ENCODE measurements at regions not wholly inside any gene's neighbourhood (a gene's known extent, or its start where the extent isn't known, plus 50 kb on each side); places are given as distances from the start of the nearest gene placed in this dataset.
A peak's percentile ranks its signal among the peaks of the same experiment; 100 is the strongest.
"Not testable (repeated sequence)": the region's sequence is repeated elsewhere in the genome, so short reads cannot be mapped to it uniquely, and the experiment has no call there.

DNA sequence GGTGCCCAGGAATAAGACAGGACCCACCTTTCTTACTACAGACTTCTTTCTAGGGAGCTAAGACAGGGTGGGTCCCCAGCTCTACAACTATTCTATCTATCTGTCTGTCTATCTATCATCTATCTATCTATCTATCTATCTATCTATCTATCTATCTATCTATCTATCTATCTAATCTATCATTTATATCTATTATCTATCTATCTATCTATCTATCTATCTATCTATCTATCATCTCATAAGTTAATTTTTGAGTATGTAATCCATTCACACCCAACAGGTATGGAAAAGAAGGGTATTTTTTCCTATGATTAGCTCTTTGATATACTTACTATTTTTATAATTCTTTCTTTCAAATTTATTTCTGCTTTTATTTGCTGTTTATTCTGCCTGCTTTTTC lies 55.9 kb downstream of the BAMBI start:
- DNase-seq (ENCODE audit: low spot score) = no peak

DNA sequence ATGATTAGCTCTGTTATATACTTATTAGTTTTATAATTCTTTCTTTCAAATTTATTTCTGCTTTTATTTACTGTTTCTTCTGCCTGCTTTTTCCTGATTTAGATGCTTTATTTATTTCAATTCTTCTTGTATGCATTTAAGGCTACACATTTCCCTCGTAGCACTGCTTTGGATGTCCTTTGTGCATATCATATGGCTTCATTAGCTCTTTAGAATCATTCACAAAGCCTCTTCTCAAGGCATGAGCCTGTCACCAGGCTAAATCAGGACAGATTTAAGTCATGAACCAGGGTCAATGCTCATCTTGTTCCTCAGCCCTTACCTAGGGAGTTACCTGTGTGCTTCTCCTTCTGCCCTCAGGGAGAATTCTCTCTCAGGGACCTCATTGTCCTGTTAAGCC lies 56.3 kb downstream of the BAMBI start:
- no peak for DNase-seq (ENCODE audit: low spot score)

DNA sequence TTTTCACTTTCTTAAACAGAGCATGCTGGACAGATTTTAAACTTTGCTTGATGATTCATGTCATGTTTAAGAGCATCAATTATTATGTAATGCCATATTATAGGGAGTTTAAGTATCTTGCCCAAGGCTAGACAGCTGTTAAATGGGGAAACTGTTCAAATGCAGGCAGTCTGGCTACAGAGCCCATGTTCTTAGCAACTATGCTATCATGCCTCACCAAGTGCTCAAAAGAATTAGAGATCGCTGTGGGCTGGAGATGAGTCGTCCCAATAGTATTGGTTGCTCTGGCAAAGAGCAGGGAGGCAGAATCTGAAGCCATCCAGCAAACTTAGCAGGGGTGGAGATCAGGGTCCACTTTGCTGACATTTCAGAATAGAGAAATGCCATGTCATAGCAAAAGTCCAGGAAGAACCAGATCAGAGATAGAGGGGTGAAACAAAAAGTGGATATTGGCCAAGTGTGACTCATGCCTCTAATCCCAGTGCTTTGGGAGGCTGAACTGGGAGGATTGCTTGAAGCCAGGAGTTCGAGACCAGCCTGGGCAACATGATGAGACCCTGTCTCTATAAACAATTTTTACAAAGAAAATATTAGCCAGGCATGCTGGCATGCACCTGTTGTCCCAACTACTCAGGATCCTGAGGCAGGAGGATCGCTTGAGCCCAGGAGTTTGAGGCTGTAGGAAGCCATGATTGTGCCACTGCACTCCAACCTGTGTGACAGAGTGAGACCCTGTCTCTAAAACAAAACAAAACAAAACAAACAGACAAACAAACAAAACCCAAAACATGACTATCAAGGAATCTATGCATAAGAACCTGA lies 57.8 kb downstream of the BAMBI start:
- peak; percentile 42 for DNase-seq (ENCODE audit: low spot score)

DNA sequence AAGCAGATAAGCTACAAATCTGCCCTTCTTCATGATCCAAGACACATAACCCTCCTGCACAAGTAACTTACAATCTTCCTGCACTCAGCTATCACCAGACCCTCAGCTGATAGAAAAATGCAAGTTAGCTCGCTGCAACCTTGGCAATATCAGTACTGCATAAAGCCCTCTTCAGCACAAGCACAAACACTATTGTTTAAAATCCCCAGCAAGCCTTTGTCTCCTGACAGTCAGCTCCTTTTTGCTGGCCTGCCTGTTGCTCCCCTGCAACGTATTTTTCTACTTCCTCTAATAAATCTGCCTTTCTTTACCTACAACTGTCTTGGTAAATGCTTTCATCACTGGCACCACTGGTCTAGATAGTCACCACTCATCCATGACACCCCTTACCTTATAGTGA lies 59.8 kb downstream of the BAMBI start:
- no peak for DNase-seq (ENCODE audit: low spot score)

DNA sequence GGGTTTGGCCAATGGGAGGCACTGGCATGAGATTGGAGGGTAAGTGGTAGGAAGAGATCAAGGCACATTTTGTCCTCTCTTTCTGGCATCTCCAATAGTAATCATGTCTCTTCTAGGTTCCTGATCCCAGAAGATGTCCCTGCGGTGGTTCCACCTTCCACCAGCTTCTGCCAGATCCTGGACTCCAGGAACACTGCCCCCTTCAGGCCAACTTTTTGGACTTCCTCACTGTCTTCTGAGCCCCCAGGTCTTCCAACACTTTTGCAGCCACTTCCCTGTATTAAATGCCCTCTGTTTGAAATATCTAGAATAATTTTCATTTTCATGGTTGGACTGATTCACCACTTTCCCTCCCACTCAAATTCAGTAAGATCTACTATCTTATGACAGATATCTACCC lies 60.9 kb downstream of the BAMBI start:
- no peak for DNase-seq (ENCODE audit: low spot score)

DNA sequence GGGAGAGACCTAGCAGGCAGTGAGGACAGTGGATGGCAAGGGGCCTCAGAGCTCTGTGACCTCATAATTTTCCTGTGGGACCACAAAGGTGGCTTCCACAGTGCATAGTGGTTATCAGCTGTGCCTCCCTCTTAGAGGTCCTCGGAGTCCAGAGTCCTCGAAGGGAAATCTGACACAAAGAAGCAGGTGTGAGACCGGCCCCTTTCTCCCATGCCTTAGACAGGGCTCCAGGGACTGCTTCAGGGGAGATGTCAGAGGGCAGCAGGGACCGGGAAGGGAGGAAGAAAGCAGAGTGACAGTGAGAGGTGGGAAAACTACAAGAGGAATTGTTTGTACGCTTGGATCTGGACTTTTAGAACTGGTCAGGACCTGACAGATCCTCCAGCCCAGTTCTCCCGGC lies 66.3 kb downstream of the BAMBI start:
- no peak for DNase-seq (ENCODE audit: low spot score)

DNA sequence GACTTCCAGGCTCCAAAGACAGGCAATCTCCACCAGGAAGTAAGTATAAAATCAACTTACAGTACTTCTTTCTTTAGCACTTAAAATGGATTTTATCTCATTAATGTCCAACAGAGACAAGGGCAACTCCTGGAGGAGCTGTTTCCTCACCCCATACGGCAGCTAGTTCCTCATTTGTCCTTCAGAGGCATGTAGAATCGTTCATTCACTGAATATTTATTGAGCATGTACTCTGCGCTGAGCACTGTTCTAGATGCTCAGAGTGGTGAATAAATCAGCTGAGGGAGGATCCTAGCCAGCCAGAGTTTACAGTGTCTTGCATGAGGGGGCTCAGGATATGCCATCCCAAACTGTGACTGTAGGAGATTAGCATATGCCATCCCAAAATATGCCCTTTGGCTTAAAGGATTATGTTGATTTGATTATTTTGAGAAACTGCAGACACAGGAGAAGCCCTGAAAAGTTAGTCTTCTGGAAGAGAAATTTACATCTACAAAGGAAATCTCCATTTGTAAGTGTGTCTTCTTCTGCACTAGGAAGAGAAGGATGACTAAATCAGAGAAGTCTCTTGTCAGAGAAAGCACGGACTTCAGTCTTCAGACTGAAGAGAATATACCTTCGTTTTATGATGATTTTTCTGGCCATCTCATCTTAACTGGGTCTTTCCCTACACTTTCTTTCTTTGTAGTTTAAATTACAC lies 66.9 kb downstream of the BAMBI start:
- DNase-seq (ENCODE audit: low spot score) = no peak

DNA sequence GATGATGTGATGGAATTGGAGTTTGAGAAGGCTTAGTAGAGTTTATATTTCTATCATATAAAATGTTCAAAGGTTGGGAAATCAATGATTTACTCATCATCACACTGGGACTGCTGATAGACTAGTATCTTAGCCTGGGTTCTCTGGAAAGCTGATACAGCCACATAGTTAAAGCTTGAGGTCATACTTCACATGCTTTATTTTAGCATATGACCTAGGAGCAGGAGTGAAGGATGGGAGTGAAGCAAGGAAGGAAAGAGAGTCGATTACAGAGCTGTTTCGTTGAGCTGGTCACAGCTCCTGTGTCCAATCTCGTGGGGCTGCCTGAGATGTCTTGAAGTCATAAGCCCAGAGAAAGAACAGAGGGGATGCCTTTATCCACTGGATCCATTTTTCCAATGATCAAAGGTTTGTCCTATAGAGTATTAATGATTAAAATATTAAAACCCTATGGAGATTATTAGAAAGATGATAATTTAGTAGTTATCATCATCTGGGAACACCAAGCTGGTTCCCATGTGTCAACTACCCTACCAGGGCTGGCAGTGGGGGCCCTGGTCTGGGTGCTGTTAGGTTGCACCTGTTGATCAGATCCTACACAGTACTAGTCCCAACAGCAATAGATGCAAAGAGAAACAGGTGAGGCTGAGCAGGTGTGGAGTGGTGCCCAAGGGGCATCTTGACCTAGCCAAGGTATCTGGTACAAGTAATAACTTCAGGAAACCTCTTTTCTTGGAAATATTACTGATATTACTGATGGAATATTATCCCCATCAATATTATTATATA lies 77.8 kb downstream of the BAMBI start:
- DNase-seq (ENCODE audit: low spot score) = no peak

DNA sequence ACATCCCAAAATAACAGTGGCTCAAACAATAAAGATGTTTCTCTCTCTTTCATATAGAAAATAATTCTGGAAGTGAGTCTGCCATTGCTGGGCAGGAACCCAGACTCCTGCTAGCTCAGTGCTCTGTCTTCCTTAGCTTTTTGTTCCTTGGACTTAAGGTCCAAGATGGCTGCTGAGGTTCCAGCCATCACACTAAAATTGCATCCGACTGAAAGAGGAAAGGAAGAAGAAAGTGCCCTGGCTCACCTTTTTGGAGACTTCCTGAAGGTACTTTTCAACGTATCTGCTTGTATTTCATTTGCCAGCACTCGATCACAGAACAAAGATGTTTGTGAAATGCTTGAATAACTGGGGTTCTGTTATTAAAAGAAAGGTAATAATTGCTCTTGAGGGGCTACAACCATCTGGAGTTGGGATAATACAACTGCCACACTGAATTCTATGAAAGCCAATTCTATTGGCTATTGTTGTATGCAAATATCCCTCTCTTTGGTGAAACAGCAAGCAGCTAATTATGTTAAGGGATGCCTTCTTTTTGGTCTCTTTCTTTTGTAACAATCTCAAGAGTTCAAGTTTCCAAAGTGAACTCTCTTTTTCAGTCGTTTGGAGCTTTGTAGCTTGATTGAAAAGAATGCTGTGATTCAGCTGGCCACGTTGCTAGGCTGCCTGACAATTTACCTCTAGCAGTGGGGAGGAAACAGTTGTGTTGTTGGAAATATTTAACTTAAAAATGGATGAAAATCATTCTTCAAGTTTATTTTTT lies 83.9 kb downstream of the BAMBI start:
- DNase-seq (ENCODE audit: low spot score) = no peak

DNA sequence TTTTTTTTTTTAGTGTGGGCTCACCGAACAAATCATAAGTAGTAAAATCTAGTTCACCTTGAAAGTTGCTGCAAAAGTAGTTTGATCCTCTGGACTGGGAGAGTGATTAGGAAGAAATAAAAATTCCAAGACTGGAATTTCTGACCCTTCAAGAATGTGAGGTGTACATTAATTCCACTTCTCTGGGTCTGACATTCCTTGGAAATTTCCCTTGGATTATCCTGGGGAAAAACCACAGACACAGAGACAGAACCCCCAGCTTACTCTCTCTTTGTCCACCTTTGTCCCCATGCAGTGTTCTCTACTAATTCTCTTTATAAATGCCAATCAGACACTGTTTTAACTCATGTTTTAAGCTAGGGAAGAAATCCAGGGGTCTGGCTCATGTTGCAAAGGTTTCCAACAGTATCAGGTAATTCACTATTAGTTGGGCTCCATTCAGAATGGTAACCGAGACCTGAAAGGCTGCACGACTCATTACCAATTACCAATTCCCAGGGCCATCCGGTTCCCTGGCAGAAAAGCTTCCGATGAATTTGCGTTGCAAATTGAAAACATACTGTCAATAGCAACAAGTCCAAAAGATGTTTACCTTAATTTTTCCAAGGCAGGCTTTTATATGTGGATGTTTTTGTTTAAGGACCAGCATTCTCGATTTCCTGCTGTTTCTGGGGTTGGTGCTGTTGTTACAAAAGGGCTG lies 86.3 kb downstream of the BAMBI start:
- no peak for DNase-seq (ENCODE audit: low spot score)

DNA sequence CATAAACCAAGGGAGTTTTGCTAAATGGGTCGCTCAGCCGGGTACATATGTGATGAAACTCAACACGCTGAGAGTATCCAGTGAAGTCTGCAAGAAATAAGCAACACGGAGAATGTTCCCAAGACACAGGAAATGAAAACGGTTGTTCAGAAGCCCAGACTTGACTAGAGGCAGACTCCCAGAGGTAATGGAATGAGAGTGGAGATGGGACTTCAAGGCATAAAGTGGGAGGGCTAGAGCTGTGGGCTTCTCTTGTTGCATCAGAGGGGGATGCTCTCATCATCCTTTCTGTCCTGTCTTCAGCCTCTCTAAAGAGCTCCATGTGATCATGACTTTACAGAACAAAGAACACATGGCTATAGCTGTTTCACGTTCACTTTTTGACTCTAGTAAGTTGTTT lies 88.3 kb downstream of the BAMBI start:
- DNase-seq (ENCODE audit: low spot score) = no peak

DNA sequence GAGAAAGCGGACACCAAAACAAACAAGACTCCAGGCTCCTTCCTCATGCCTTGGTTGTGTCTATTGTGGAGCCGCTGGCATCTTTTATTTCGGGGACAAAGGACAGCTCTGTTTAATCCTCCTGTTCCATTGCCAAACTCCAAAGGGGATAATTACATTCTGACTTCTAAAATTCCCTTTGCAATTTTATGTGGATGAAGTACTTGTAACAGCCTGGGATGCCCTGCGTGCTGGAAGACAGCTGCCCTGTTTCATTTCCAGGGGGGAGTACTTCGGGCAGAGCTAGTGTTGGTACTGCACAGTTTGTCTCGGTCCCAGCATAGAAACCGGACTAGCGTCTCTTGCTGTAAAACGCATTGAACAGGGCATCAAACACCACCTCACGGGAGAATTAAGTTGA lies 90.9 kb downstream of the BAMBI start:
- DNase-seq (ENCODE audit: low spot score) = no peak

DNA sequence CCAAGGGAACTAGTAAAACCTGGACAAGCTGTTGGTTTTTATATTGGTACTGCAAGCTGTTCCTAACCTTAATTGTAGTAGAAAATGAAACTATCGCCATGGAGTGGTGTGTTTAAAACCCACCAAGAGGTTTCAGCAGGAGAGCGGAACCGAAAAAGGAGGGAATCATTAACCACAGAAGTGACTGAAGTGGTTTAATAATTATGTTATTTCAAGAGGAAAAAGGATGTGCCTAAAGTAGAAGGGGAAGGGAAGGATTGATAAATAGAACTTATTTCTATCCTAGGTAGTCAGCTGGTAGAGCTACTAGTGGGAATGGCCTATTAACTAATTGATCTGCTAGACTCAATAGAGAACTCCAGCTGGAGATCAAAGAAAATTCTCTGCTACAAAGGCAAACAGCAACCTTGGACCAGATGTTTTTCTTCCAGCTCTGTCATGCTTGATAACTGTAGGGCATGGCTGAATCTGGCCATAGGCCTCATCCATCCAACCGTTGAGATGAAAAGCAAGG lies 91.8 kb downstream of the BAMBI start:
- no peak for DNase-seq (ENCODE audit: low spot score)

DNA sequence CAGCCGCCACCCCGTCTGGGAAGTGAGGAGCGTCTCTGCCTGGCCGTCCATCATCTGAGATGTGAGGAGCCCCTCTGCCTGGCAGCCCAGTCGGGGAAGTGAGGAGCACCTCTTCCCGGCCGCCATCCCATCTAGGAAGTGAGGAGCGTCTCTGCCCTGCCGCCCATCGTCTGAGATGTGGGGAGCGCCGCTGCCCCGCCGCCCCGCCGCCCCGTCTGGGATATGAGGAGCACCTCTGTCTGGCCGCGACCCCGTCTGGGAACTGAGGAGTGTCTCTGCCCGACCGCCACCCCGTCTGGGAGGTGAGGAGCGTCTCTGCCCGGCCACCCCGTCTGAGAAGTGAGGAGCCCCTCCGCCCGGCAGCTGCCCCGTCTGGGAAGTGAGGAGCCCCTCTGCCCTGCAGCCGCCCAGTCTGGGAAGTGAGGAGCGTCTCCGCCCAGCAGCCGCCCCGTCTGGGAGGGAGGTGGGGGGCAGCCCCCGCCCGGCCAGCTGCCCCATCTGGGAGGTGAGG lies 94.3 kb downstream of the BAMBI start:
- not testable (repeated sequence) for DNase-seq (ENCODE audit: low spot score)

DNA sequence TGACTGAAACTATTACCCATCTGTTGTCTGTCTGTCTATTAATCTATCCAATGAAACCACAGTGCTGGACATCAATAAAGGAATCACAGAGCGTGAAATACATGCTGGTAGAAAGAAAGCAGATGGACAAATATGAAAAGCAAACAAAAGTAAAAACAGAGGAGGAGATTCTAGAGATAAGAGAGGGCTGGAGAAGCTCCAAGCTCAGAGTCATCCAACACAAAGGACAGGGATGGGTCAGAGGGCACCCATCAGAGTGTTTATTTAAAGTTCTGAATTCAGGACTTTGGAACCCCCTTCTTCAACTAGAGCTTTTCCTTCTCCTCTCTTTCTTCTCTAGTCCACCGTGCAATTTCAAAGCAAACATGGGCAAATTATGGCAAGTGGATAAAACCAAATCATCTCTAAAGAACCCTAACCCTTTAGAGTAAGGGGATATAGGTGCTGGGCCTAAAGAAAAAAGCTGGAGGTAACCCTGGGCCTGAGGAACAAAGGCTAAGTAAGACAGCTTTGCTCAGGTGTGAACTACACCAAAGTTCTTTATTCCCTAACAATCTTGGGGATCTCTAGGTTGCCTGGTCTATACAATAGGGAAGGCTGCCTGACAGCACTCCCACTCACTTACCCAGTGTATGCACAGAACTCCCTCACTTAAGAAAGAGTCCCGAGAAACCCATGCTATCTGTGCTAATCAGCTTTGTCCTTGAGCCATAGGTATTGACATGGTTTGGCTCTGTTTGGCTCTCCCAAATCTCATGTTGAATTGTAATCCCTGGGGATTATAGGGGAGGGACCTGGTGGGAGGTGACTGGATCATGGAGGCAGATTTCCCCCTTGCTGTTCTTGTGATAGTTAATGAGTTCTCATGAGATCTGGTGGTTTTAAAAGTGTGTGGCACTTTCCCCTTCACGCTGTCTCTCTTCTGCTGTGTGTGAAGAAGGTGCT lies 97.0 kb downstream of the BAMBI start:
- no peak for DNase-seq (ENCODE audit: low spot score)

DNA sequence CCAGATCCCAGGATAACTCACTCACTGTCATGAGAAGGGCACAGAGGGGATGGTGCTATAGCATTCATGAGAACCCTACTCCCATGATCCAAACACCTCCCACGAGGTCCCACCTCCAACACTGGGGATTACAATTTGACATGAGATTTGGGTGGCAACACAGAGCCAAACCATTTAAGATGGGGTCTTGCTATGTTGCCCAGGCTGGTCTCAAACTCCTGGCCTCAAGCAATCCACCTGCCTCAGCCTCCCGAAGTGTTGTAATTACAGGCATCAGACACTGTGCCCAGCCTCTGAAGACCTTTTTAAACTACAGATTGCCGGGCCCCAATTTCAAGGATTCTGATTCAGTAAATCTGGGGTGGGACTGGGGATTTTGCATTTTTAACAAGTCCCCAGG lies 98.5 kb downstream of the BAMBI start:
- no peak for DNase-seq (ENCODE audit: low spot score)

DNA sequence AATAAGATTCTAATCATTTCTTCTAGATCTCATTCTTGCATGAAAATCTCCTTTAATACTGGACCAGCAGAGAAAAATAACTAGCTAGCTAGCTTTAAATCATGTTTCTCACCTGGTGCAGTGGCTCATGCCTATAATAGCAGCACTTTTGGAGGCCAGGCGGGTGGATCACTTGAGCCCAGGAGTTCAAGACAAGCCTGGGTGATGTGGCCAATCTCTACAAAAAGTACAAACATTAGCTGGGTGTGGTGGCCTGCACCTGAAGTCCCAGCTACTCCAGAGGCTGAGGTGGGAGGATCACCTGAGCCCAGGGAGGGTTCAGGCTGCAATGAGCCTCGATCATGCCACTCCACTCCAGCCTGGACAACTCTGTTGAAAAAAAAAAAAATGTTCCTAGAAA lies 99.2 kb downstream of the BAMBI start:
- no peak for DNase-seq (ENCODE audit: low spot score)

DNA sequence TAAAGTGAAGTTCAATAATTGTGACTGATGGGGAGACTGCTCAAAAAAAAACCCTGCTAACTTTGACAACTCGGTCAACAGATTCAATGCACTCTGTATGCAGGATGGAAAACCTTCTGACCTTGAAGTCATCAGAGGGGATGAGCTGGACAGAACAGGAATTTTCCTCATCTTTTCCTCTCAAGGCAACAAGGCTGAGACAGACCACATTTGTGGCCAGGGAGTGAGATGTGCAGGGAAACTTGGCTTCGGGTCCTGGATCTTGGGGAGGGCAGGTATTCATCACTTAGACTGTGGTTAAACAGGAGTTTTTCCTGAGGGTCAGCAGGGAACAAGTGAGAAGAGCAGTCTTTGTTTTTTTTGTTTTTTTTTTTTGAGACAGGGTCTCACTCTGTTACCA lies 100.6 kb downstream of the BAMBI start:
- no peak for DNase-seq (ENCODE audit: low spot score)

DNA sequence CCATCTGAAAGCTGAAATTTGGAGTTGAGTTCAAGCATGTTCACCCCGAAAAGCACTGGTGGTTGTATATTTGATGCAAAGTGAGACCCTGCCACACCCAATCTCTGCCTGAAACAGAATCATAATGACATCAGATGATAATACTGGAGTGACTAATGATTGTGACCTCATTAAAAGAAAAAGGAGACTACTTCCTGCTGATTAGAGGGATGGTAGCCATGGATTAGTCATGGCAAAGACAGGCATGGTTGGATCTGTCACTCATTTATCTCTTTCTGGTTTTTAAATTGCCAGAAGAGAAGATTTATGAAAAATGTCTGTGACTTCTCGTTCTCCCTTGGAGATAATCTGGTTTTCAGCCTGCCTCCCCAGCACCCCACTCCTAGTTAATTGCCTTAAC lies 101.2 kb downstream of the BAMBI start:
- no peak for DNase-seq (ENCODE audit: low spot score)

DNA sequence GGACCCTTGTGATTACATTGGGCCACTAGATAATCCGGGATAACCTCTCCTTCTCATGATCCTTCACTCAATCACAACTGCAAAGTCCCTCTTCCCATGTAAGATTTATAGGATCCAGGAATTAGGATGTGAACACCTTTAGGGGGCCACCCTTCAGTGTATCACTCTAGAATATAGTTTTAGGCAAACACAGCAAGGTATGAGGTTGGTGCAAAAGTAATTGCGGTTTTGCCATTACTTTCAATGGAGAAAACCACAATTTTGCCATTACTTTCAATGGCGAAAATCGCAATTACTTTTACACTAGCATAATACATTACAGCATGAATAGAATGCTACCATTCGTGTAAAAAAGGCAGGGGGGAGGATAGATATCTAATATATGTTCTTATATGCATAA lies 104.0 kb downstream of the BAMBI start:
- no peak for DNase-seq (ENCODE audit: low spot score)

Data from kidney capillary endothelial cell (primary cell).